H9 (cell line): ENCODE measurements at regions not wholly inside any gene's neighbourhood (a gene's known extent, or its start where the extent isn't known, plus 50 kb on each side); places are given as distances from the start of the nearest gene placed in this dataset.

Source experiments
- DNase-seq: peaks from one replicate; pipeline ENCODE4 v3.0.0-alpha.2; 2017
- H2AFZ ChIP-seq: one replicate; pipeline ENCODE4 v1.6.1; 2013; ENCODE audit warnings: mild to moderate bottlenecking, low read length, control low read depth, moderate library complexity
- H2AK5ac ChIP-seq: 2 replicates; pipeline ENCODE4 v1.6.1; 2013; ENCODE audit warnings: low read length, control low read depth, mixed read lengths; ENCODE audit not compliant: insufficient read length
- H2BK120ac ChIP-seq: one replicate; pipeline ENCODE4 v1.6.1; 2013; ENCODE audit warnings: low read depth, mild to moderate bottlenecking, low read length, control low read depth, inconsistent platforms; ENCODE audit not compliant: poor library complexity, severe bottlenecking
- H2BK12ac ChIP-seq: 2 replicates; pipeline ENCODE4 v1.6.1; 2013; ENCODE audit warnings: low read length, control low read depth, mixed read lengths, low read depth; ENCODE audit not compliant: insufficient read length
- H2BK15ac ChIP-seq: 2 replicates; pipeline ENCODE4 v1.6.1; 2013; ENCODE audit warnings: low read depth, low read length, control low read depth
- H2BK20ac ChIP-seq: one replicate; pipeline ENCODE4 v1.6.1; 2013; ENCODE audit warnings: low read depth, mild to moderate bottlenecking, low read length, control low read depth, inconsistent platforms; ENCODE audit not compliant: poor library complexity, severe bottlenecking
- H2BK5ac ChIP-seq: 2 replicates; pipeline ENCODE4 v1.6.1; 2013; ENCODE audit warnings: low read length, control low read depth, mixed read lengths; ENCODE audit not compliant: insufficient read length
- H3K14ac ChIP-seq: 2 replicates; pipeline ENCODE4 v1.6.1; 2013; ENCODE audit warnings: low read length, control low read depth; ENCODE audit not compliant: insufficient read depth
- H3K18ac ChIP-seq: 2 replicates; pipeline ENCODE4 v1.6.1; 2013; ENCODE audit warnings: low read depth, mild to moderate bottlenecking, mixed read lengths, low read length, control low read depth; ENCODE audit not compliant: insufficient read length
- H3K23ac ChIP-seq: 2 replicates; pipeline ENCODE4 v1.6.1; 2013; ENCODE audit warnings: low read length, control low read depth, mixed read lengths, low read depth; ENCODE audit not compliant: insufficient read length
- H3K23me2 ChIP-seq: 2 replicates; pipeline ENCODE4 v1.6.1; 2013; ENCODE audit warnings: low read depth, mild to moderate bottlenecking, mixed read lengths, low read length, control low read depth; ENCODE audit not compliant: insufficient read length, poor library complexity, severe bottlenecking
- H3K27ac ChIP-seq: 2 replicates; pipeline ENCODE4 v1.5.1; 2013; ENCODE audit warnings: low read length, control low read depth, mixed read lengths, low read depth; ENCODE audit not compliant: insufficient read length
- H3K27me3 ChIP-seq: 2 replicates; pipeline ENCODE4 v1.6.1; 2013; ENCODE audit warnings: low read length, control low read depth, inconsistent platforms; ENCODE audit not compliant: insufficient read depth
- H3K4ac ChIP-seq: 2 replicates; pipeline ENCODE4 v1.6.1; 2013; ENCODE audit warnings: low read depth, mild to moderate bottlenecking, control low read depth, inconsistent platforms, low read length, moderate library complexity
- H3K4me1 ChIP-seq: 2 replicates; pipeline ENCODE4 v1.6.1; 2013; ENCODE audit warnings: low read length, control low read depth, inconsistent platforms; ENCODE audit not compliant: insufficient read depth
- H3K4me2 ChIP-seq: 2 replicates; pipeline ENCODE4 v1.6.1; 2013; ENCODE audit warnings: low read length, control low read depth, mixed read lengths; ENCODE audit not compliant: insufficient read length, insufficient read depth
- H3K56ac ChIP-seq: 2 replicates; pipeline ENCODE4 v1.6.1; 2013; ENCODE audit warnings: low read depth, mild to moderate bottlenecking, mixed read lengths, low read length, control low read depth; ENCODE audit not compliant: insufficient read length
- H3K79me1 ChIP-seq: 2 replicates; pipeline ENCODE4 v1.6.1; 2013; ENCODE audit warnings: low read depth, mild to moderate bottlenecking, moderate library complexity, low read length, control low read depth, inconsistent platforms; ENCODE audit not compliant: insufficient read depth, poor library complexity, severe bottlenecking
- H3K79me2 ChIP-seq: 2 replicates; pipeline ENCODE4 v1.6.1; 2013; ENCODE audit warnings: low read length, control low read depth, inconsistent platforms; ENCODE audit not compliant: insufficient read depth
- H3K9ac ChIP-seq: 2 replicates; pipeline ENCODE4 v1.6.1; 2013; ENCODE audit warnings: low read length, control low read depth, mixed read lengths; ENCODE audit not compliant: insufficient read length; ENCODE audit errors: extremely low read depth
- H3K9me3 ChIP-seq: one replicate; pipeline ENCODE4 v1.6.1; 2013; ENCODE audit warnings: low read depth, low read length, inconsistent platforms; ENCODE audit not compliant: control insufficient read depth
- H3T11ph ChIP-seq: one replicate; pipeline ENCODE4 v1.6.1; 2013; ENCODE audit warnings: mild to moderate bottlenecking, low read length, control low read depth, inconsistent platforms
- H4K20me1 ChIP-seq: one replicate; pipeline ENCODE4 v1.6.1; 2013; ENCODE audit not compliant: control insufficient read depth, insufficient read length, insufficient read depth
- H4K5ac ChIP-seq: 2 replicates; pipeline ENCODE4 v1.6.1; 2013; ENCODE audit warnings: low read depth, mild to moderate bottlenecking, mixed read lengths, low read length, control low read depth; ENCODE audit not compliant: insufficient read length
- H4K8ac ChIP-seq: replicated peaks from 2 replicates; pipeline ENCODE4 v1.6.1; 2013; ENCODE audit warnings: low read length, control low read depth, mixed read lengths, low read depth; ENCODE audit not compliant: insufficient read length
- H4K91ac ChIP-seq: 2 replicates; pipeline ENCODE4 v1.6.1; 2013; ENCODE audit warnings: low read depth, mild to moderate bottlenecking, moderate library complexity, mixed read lengths, low read length, control low read depth; ENCODE audit not compliant: insufficient read length
- H3K27ac Mint-ChIP-seq, 3 experiments: 2 replicates in 2 of 3; 3 replicates in 1 of 3; pipeline ENCODE4 v1.8.0; 2020 to 2021; ENCODE audit warnings: mixed read lengths in 3 of 3, mild to moderate bottlenecking in 1 of 3, moderate library complexity in 1 of 3
- H3K27me3 Mint-ChIP-seq: 2 replicates; pipeline ENCODE4 v1.8.0; 2021; ENCODE audit warnings: low read depth, mild to moderate bottlenecking, moderate library complexity, mixed read lengths
- H3K36me3 Mint-ChIP-seq, 3 experiments: 2 replicates in 2 of 3; 3 replicates in 1 of 3; pipeline ENCODE4 v1.8.0; 2020 to 2021; ENCODE audit warnings: low read depth in 3 of 3, mixed read lengths in 3 of 3; ENCODE audit not compliant: insufficient read depth in 1 of 3
- H3K4me1 Mint-ChIP-seq, 2 experiments: 2 replicates each; pipeline ENCODE4 v1.8.0; 2020; ENCODE audit warnings: mixed read lengths in 2 of 2
- H3K4me3 Mint-ChIP-seq, 2 experiments: 2 replicates in 1 of 2; 3 replicates in 1 of 2; pipeline ENCODE4 v1.8.0; 2020 to 2021; ENCODE audit warnings: mild to moderate bottlenecking in 2 of 2, mixed read lengths in 2 of 2, moderate library complexity in 1 of 2
- H3K9me3 Mint-ChIP-seq, 2 experiments: 2 replicates in 1 of 2; 3 replicates in 1 of 2; pipeline ENCODE4 v1.8.0; 2020; ENCODE audit warnings: mild to moderate bottlenecking in 2 of 2, mixed read lengths in 2 of 2, moderate library complexity in 1 of 2
- CTCF ChIP-seq: fragments of 200-600 bp; sonication (generic); conservative IDR thresholded peaks from 3 replicates; pipeline ENCODE4 v1.8.0; 2021; ENCODE audit warnings: antibody characterized with exemption, mild to moderate bottlenecking
- WGBS: extraction: QIAGEN DNeasy Blood & Tissue Kit; methylation state at CpG from one replicate; pipeline ENCODE4 v1.1.7; 2013; ENCODE audit warnings: missing lambda C conversion rate, low lambda C conversion rate, mixed read lengths; ENCODE audit not compliant: insufficient read length; ENCODE audit errors: extremely low coverage; 5-methylcytosine and 5-hydroxymethylcytosine counted together

DNA sequence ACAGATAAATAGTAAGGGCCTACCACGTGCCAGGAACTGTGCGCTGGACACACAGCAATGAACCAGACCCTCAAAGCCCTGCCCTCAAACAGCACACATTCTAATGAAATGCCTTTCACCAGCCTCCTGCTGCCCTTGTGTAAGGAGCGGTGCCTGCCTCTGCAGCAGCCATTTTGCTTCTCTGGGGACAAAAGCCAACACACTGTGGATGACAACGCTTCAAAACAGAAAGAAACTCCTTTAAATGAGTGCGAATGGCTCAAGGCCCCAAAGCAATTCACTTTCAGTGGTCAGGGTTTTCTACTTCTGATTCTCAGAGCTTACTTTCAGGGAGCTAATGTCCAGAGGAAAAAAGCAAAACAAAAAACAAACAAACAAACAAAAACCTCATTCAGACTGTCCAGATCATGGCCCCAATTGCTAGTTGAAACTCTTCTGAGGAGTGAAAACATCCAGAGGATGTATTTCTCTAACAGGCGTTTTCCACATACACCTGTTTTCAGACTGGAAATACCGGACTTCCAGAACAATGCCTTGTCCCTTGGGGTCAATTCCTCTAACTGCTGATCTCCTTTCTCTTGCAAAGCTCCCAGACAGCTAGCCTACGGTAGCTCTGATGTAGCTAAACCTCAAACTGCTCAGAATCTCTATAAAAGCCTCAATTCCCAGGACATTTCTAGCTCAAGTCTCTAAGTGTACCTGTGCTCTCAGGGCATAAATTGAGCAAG lies 323.3 kb upstream of the ZNF521 start:
- H3K14ac ChIP-seq: peak overlapping the region; percentile 86
- H3K56ac ChIP-seq: no peak overlapping the region
- H3K4me1 Mint-ChIP-seq: peaks cover 58 to 61% of the 10 kb centered on the region in 2 experiments
- peak overlapping the region; percentile 98 to 99 (median 98) for H3K27ac Mint-ChIP-seq
- no peaks in the 10 kb centered on the region for H3K27me3 ChIP-seq
- H3K4ac ChIP-seq: no peak overlapping the region; the same call in 1 of the 2 replicates
- H4K20me1 ChIP-seq: no peaks in the 10 kb centered on the region
- H4K5ac ChIP-seq: peak overlapping the region; percentile 58
- H3K27ac ChIP-seq: peak overlapping the region; percentile 70
- H3K27me3 Mint-ChIP-seq: no peaks in the 10 kb centered on the region
- no peaks in the 10 kb centered on the region; a peak in 2 of 7 replicates for H3K36me3 Mint-ChIP-seq
- peak overlapping the region; percentile 14 for H2BK5ac ChIP-seq
- peak overlapping the region; percentile 11 for H4K8ac ChIP-seq
- H3K23ac ChIP-seq: no peak overlapping the region
- no peak overlapping the region for H2BK15ac ChIP-seq
- no peaks in the 10 kb centered on the region for H3K9me3 ChIP-seq
- H3K23me2 ChIP-seq: no peaks in the 10 kb centered on the region
- H2AFZ ChIP-seq: peak overlapping the region; percentile 72
- H3K4me1 ChIP-seq: peaks cover 6% of the 10 kb centered on the region; the same call in 1 of the 2 replicates
- H3K4me3 Mint-ChIP-seq: peak overlapping the region; percentile 38 to 60
- peak overlapping the region; percentile 98 for H3K18ac ChIP-seq
- no CpG with 5 or more reads among the region's 8 CpGs for WGBS
- H3K79me1 ChIP-seq: no peaks in the 10 kb centered on the region
- DNase-seq: peak; percentile 62
- H2BK12ac ChIP-seq: peak overlapping the region; percentile 19
- H3K79me2 ChIP-seq: no peaks in the 10 kb centered on the region
- no peak overlapping the region for H3K9ac ChIP-seq
- H3T11ph ChIP-seq: peak overlapping the region; percentile 79
- TF ChIP-seq CTCF: no peak
- peak overlapping the region; percentile 28 for H3K4me2 ChIP-seq
- no peak overlapping the region for H2BK20ac ChIP-seq
- peak overlapping the region; percentile 8 for H2BK120ac ChIP-seq
- no peak overlapping the region for H4K91ac ChIP-seq
- no peaks in the 10 kb centered on the region; a peak in 2 of 5 replicates for H3K9me3 Mint-ChIP-seq
- H2AK5ac ChIP-seq: no peak overlapping the region
